HG03097 (cell line): ENCODE measurements at regions not wholly inside any gene's neighbourhood (a gene's known extent, or its start where the extent isn't known, plus 50 kb on each side); places are given as distances from the start of the nearest gene placed in this dataset.
"Not testable (repeated sequence)": the region's sequence is repeated elsewhere in the genome, so short reads cannot be mapped to it uniquely, and the experiment has no call there.

Experiments used
- ATAC-seq: cut with Tn5 transposase; IDR thresholded peaks from one replicate; pipeline ENCODE4 v1.9.1; 2021; ENCODE audit not compliant: unreplicated experiment, low FRiP score

- no peak for ATAC-seq
Measured at GRCh38 chr3:177608443-177608842, 411.2 kb upstream of the TBL1XR1 start.

GRCh38 chr3:177609613-177610012 lies 412.3 kb upstream of the TBL1XR1 start:
- no peak for ATAC-seq

- ATAC-seq = no peak
Measured at GRCh38 chr3:177610262-177610661, 413.0 kb upstream of the TBL1XR1 start.

GRCh38 chr3:177610686-177611633 lies 413.7 kb upstream of the TBL1XR1 start:
- ATAC-seq = no peak

GRCh38 chr3:177611752-177612334 lies 414.6 kb upstream of the TBL1XR1 start:
- no peak for ATAC-seq

- ATAC-seq = no peak
Measured at GRCh38 chr3:177613901-177614300, 416.6 kb upstream of the TBL1XR1 start.

- ATAC-seq = no peak
Measured at GRCh38 chr3:177615015-177615414, 417.7 kb upstream of the TBL1XR1 start.

- no peak for ATAC-seq
Measured at GRCh38 chr3:177618873-177619733, 421.8 kb upstream of the TBL1XR1 start.

GRCh38 chr3:177620073-177620472 lies 422.8 kb upstream of the TBL1XR1 start:
- ATAC-seq = no peak

- no peak for ATAC-seq
Measured at GRCh38 chr3:177622520-177622919, 425.2 kb upstream of the TBL1XR1 start.

- ATAC-seq = no peak
Measured at GRCh38 chr3:177622982-177623617, 425.8 kb upstream of the TBL1XR1 start.

GRCh38 chr3:177624528-177625495 lies 427.5 kb upstream of the TBL1XR1 start:
- ATAC-seq = no peak

- ATAC-seq = no peak
Measured at GRCh38 chr3:177626045-177626444, 428.8 kb upstream of the TBL1XR1 start.

- ATAC-seq = not testable (repeated sequence)
Measured at GRCh38 chr3:177628095-177628719, 430.9 kb upstream of the TBL1XR1 start.

- no peak for ATAC-seq
Measured at GRCh38 chr3:177629276-177629675, 432.0 kb upstream of the TBL1XR1 start.

- ATAC-seq = no peak
Measured at GRCh38 chr3:177633671-177634207, 436.5 kb upstream of the TBL1XR1 start.

- ATAC-seq = not testable (repeated sequence)
Measured at GRCh38 chr3:177635601-177636106, 438.4 kb upstream of the TBL1XR1 start.

GRCh38 chr3:177640319-177640965 lies 443.2 kb upstream of the TBL1XR1 start:
- no peak for ATAC-seq
